ENCODE measurements at regions not wholly inside any gene's neighbourhood (a gene's known extent, or its start where the extent isn't known, plus 50 kb on each side); places are given as distances from the start of the nearest gene placed in this dataset.

GRCh38 chr12:83939718-83940117, 972.9 kb downstream of the SLC6A15 start:
- TF ChIP-seq POLR2A (IDR thresholded peaks at IDR 0.05) = no peak
- TF ChIP-seq CTCF (IDR thresholded peaks at IDR 0.05) = no peak

All from adrenal gland (tissue), 5 donors.